ENCODE measurements at regions not wholly inside any gene's neighbourhood (a gene's known extent, or its start where the extent isn't known, plus 50 kb on each side); places are given as distances from the start of the nearest gene placed in this dataset.
"Not testable (repeated sequence)": the region's sequence is repeated elsewhere in the genome, so short reads cannot be mapped to it uniquely, and the experiment has no call there.

- no peak for DNase-seq (ENCODE audit: low read depth)
Observed at GRCh38 chr7:55261386-55261770, 103.8 kb upstream of the LANCL2 start.

- DNase-seq (ENCODE audit: low read depth) = not testable (repeated sequence)
Observed at GRCh38 chr7:55265328-55265727, 99.8 kb upstream of the LANCL2 start.

DNA sequence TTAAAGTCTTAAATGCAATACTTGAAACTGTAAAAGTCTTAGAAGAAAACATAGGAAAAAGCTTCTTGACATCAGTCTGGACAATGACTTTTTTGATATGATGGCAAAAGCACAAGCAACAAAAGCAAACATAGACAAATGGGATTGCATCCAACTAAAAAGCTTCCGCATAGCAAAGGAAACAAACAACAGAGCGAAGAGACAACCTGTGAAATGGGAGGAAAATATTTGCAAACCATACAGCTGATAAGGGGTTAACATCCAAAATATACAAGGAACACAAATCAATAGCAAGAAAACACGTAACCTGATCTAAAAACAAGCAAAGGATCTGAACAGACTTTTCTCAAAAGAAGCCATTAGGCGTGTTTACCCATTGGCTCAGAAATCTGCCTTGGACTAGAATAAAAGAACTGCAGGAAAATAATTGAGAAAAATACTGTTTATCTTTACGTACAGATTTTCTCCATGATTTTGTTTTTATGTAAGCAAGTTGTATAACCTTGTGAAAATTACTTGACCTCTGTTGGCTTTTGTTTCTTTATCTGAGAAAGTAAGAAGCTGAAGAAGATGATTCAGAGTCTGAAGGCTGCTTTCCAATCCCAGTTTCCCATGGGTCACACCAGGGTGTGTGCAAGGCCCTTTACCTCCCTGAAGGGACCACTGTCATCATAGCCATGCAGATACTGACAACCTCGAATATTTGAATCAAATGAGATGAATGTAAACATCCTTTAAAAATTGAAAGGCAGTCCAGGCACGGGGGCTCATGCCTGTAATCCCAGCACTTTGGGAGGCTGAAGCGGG is 99.1 kb upstream of the LANCL2 start:
- no peak for DNase-seq (ENCODE audit: low read depth)

GRCh38 chr7:55271069-55271626 is 94.0 kb upstream of the LANCL2 start:
- DNase-seq (ENCODE audit: low read depth) = no peak

- no peak for DNase-seq (ENCODE audit: low read depth)
Observed at GRCh38 chr7:55271661-55272060, 93.5 kb upstream of the LANCL2 start.

- no peak for DNase-seq (ENCODE audit: low read depth)
Observed at GRCh38 chr7:55272328-55272727, 92.8 kb upstream of the LANCL2 start.

DNA sequence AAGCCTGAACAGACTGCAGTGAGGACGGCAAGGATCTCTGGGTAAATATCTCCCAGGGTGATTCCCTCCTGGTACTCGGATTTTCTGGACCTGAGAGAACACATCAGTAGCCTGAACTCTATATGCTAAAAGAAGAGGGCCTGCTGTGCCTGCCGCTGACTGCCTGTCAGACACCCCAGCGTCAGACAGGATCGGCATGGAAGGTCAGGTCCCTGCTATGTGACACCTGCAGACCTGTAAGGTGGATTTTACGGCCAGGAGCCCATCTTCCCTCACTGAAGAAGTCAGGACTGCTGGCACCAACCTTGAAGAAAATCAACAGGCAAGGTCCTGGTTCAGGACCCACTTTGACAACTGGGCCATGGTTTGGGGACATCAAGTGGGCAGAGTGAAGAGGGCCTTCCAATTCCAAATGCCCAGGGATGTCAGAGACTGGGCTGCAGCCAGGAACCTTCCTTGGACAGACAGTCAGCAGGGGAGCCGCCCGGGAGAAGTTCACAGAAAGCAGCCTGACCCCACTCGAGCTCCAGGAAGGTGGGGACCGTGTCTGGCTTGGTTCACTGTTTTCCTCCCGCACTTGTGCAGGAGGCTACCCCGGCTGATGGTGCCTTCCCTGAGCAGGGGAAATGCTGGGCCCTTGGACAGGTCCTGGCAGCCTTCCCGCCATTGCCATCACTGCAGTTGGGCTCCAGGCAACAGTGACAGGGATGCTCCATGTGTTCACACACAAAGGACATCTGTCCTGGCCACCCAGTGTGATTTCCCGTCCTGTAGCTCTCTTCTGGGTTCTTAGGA is 91.8 kb upstream of the LANCL2 start:
- DNase-seq (ENCODE audit: low read depth) = no peak

- no peak for DNase-seq (ENCODE audit: low read depth)
Observed at GRCh38 chr7:55274156-55274555, 91.0 kb upstream of the LANCL2 start.

GRCh38 chr7:55275291-55276200 is 89.6 kb upstream of the LANCL2 start:
- no peak for DNase-seq (ENCODE audit: low read depth)

DNA sequence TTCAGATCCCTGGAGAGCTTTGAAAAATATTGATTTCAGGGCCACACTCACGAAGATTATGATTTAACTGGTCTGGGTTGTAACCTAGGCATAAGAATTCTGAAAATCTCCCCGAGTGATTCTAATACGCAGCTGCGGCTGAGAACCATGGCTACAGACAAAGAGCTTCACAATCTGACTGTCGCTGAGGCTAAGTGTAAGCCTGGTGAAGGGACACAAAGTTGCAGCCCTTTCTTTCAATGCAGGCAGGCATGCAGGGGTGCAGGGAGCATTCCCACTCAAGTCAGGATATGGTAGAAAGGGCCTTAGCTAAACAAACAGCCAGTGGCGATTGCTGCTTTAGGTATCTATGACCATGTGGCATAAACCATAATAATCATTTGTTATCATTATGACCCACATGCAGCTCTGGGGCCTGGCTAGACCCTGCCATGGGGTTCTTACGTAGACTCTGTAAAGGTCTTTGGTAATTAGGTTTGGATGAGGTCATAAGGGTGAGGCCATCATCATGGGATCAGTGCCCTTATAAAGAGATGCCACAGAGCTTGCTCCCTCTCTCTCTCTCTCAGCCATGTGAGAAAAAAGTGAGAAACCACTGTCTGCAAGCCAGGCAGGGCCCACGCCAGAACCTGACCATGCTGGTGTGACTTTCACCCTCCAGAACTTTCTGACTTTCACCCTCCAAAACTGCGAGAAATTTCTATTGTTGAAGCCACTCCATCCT is 88.4 kb upstream of the LANCL2 start:
- no peak for DNase-seq (ENCODE audit: low read depth)

DNA sequence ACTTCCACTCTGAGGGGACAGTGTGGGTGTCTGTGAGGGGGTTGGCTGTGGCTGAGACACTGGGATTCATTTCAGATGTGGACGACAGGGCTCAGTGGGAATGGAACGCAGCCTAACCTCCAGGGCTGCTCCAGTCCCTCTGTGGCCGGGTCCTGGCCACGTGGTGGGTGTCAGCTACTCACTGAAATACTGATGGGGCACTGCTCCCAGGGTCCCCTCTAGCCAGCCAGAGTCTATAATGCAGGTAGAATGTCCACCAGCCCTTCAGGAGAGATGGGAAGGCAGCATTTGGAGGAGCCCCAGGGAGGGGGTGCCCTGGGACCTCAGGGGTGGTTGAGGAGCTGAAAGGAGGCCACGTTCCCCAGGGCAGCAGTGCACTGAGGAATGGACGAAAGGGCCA is 87.2 kb upstream of the LANCL2 start:
- DNase-seq (ENCODE audit: low read depth) = no peak

- no peak for DNase-seq (ENCODE audit: low read depth)
Observed at GRCh38 chr7:55278321-55278720, 86.8 kb upstream of the LANCL2 start.

DNA sequence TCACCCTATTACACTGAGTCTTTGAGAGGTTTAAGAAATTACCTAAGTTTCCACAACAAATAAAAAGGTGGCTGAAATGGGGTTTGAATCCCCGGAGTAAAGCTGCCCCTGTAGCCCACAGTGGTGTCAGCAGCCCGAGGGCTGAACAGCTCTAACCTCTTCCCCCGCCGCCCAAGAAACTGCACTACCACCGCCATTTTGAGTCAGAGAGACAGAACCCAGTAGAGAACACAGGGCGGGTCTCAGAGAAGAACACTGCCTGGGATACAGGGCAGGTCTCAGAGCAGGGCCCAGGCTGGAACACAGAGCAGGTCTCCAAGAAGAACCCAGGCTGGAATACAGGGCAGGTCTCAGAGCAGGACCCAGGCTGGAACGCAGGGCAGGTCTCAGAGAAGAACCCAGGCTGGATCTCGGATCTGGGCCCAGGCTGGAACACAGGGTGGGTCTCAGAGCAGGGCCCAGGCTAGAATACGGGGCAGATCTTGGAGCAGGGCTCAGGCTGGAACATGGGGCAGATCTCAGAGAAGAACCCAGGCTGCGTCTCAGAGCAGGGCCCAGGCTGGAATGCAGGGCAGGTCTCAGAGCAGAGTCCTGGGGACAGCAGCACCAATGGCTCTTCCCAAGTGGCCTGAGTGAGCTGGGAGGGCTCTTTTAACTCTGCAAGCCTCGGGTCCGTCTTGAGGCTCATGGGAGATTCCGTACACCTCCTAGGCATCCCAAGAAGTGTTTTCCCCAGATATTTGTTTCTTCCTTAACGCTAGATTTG is 85.9 kb upstream of the LANCL2 start:
- no peak for DNase-seq (ENCODE audit: low read depth)

- peak; percentile 45 for DNase-seq (ENCODE audit: low read depth)
Observed at GRCh38 chr7:55280031-55280454, 85.1 kb upstream of the LANCL2 start.

DNA sequence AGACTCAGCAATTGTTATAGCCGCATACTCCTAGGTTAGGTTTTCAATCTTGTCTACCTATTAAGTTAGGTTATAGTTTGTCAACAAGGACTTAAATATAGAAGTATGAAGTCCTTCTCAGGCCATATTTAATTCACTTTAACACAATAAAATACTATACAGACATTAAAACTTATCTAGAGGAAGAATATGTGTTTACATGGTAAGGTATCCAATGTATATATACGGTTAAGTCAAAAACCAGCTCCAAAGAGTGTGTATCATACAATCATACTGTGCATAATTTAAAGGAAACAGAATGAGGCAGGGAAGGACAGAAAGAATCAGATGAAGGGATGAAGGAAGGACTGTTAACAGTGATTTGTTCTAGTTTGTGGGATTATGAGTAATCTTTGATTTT is 79.5 kb upstream of the LANCL2 start:
- no peak for DNase-seq (ENCODE audit: low read depth)

DNA sequence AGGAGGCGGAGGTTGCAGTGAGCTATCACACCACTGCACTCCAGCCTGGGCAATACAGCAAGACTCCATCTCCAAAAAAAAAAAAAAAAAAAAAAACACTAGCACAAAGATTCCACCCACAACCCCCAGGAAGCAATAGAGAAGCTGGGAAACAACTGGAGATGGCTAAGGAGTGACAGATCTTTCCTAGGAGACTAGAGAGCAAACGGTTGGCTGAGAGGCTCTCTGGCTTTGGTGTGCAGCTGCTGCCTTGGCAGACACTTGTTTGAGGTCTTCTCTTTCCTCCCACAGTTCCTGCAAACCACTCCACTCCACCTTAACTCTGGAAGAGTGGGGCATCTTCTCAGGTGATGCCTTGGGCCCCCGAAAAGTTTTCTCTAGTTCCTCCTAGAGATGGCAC is 78.5 kb upstream of the LANCL2 start:
- DNase-seq (ENCODE audit: low read depth) = no peak

DNA sequence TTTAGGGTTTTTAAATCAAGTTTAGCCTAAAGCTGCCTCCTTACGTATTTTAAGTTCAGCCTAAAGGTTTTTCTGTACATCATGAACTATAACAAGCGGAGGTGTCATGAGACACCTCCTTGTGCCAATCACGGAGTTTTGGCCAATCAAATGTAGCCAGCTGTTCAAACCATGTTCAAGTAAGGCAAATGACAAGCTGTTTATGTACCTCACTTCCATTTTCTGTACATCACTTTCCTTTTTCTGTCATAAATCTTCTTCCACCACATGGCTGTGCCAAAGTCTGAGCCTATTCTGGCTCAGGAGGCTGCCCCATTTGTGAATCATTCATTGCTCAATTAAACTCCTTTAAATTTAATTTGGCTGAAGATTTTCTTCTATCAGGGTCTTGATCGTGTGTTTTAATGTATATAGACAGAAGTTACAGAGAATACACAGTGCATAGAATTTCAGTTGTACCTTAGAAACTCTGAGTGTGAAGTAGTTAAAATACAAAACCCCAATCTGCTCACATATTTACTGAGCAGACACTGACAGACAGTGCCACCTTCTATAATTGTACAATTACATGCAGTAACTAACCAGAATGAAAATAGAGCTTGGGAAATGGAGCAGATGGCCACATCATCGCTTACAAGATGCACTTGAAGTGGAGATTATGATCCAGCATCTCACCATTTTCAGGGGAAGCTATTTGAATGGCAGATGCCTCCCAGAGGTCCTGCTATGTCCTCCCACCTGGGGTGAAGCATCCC is 76.9 kb upstream of the LANCL2 start:
- peak; percentile 10 for DNase-seq (ENCODE audit: low read depth)

GRCh38 chr7:55296070-55296469 is 69.1 kb upstream of the LANCL2 start:
- no peak for DNase-seq (ENCODE audit: low read depth)

GRCh38 chr7:55299273-55299967 is 65.7 kb upstream of the LANCL2 start:
- no peak for DNase-seq (ENCODE audit: low read depth)

Measured in fibroblast of gingiva (primary cell).